Small intestine (tissue), 7 donors: ENCODE measurements at regions not wholly inside any gene's neighbourhood (a gene's known extent, or its start where the extent isn't known, plus 50 kb on each side); places are given as distances from the start of the nearest gene placed in this dataset.

ENCODE experiments used
- DNase-seq, 2 donors: peaks; one replicate each; pipeline versions ENCODE4 v3.0.0 to v3.0.0-alpha.2; 2013
- FAIRE-seq: peaks from 2 replicates; lab custom pipeline; 2012; peaks lifted over from hg19 to GRCh38; lab: Jason Lieb, UNC
- H3K27ac ChIP-seq, 3 donors: one replicate each; pipeline ENCODE4 v1.5.1; 2013; ENCODE audit warnings: low read length in 2 of 3, mild to moderate bottlenecking in 2 of 3, control low read depth in 1 of 3, inconsistent platforms in 1 of 3, low read depth in 1 of 3, moderate library complexity in 1 of 3
- H3K27me3 ChIP-seq, 3 donors: one replicate each; pipeline ENCODE4 v1.6.1; 2013; ENCODE audit warnings: low read length in 3 of 3, inconsistent platforms in 1 of 3; ENCODE audit not compliant: control insufficient read depth in 3 of 3, insufficient read depth in 3 of 3
- H3K36me3 ChIP-seq, 3 donors: one replicate each; pipeline ENCODE4 v1.6.1; 2013; ENCODE audit warnings: low read length in 3 of 3, inconsistent platforms in 1 of 3, low read depth in 1 of 3, mild to moderate bottlenecking in 1 of 3, moderate library complexity in 1 of 3; ENCODE audit not compliant: control insufficient read depth in 3 of 3, insufficient read depth in 2 of 3
- H3K4me1 ChIP-seq, 3 donors: one replicate each; pipeline ENCODE4 v1.6.1; 2013; ENCODE audit warnings: low read length in 2 of 3, inconsistent platforms in 1 of 3, low read depth in 1 of 3, mild to moderate bottlenecking in 1 of 3, moderate library complexity in 1 of 3; ENCODE audit not compliant: control insufficient read depth in 3 of 3, insufficient read depth in 2 of 3
- H3K4me3 ChIP-seq, 3 donors: one replicate each; pipeline ENCODE4 v1.5.1; 2013; ENCODE audit warnings: low read length in 3 of 3, control low read depth in 1 of 3, inconsistent platforms in 1 of 3, low read depth in 1 of 3, mild to moderate bottlenecking in 1 of 3, moderate library complexity in 1 of 3
- H3K9me3 ChIP-seq, 2 donors: one replicate each; pipeline ENCODE4 v1.6.1; 2013; ENCODE audit warnings: low read depth in 1 of 2, low read length in 1 of 2; ENCODE audit not compliant: control insufficient read depth in 2 of 2, insufficient read depth in 1 of 2
- WGBS, 3 donors: extraction: QIAGEN DNeasy Blood & Tissue Kit; methylation state at CpG; one replicate each; pipeline ENCODE4 v1.1.7; 2013; 5-methylcytosine and 5-hydroxymethylcytosine counted together
- donor health status: healthy with polysubstance abuse.
- donor health status: control.
- donor health status: control.
- donor health status: Bipolar disorder and iron deficiency.
- donor health status: healthy.

GRCh38 chr10:131017566-131018285, 293.8 kb downstream of the TCERG1L start:
- Histone ChIP-seq H3K27me3 (no peaks in the 10 kb centered on the region), H3K36me3 (no peaks in the 10 kb centered on the region), H3K4me1 (no peaks in the 10 kb centered on the region), H3K4me3 (no peak overlapping the region), H3K9me3 (no peaks in the 10 kb centered on the region), H3K27ac (no peak overlapping the region)
- 82 to 87% (median 85%) methylated on average over 9 of the region's 9 CpGs for WGBS, 3 donors
- no peak for FAIRE-seq
- DNase-seq = no peak

DNA sequence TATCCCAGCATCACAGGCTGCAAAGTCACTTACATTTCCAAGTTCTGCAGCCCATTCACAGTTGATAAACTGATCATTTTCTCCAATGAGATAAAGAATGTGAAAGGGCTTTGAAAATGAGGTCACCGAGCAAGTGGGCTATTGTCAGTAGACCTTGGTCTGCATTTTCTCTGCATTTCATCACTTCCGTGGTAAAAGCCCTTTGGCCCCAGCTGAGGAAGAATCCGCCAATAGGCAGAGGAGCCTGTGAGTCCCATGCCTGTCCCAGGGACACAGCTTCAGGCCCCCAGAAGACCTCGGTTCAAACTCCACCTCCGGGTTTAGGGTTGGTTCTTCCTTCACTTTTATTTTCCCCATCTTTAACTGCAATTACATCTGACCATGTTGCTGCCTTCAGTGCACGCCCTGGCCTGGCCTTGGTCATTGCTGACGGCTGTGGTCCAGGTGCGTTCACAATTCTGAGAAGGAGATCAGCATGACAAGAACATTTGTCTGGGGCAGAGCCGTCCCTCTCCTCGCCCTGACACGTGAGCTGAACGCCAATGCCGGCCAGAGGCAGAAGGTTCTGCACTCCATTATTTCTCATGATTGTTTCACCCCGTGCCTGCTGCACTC, 292.5 kb downstream of the TCERG1L start:
- no peak overlapping the region for H3K4me3 ChIP-seq
- DNase-seq (no peak), FAIRE-seq (no peak)
- no peaks in the 10 kb centered on the region for H3K27me3 ChIP-seq
- WGBS, 3 donors = 57 to 61% (median 60%) methylated on average over 14 of the region's 14 CpGs
- H3K4me1 ChIP-seq = no peaks in the 10 kb centered on the region
- no peaks in the 10 kb centered on the region for H3K36me3 ChIP-seq
- no peak overlapping the region for H3K27ac ChIP-seq
- H3K9me3 ChIP-seq = no peaks in the 10 kb centered on the region

- Histone ChIP-seq H3K27ac (no peak overlapping the region), H3K36me3 (no peaks in the 10 kb centered on the region), H3K27me3 (no peaks in the 10 kb centered on the region), H3K4me1 (no peaks in the 10 kb centered on the region), H3K4me3 (no peak overlapping the region), H3K9me3 (no peaks in the 10 kb centered on the region)
- DNase-seq = no peak
- 75 to 85% (median 81%) methylated on average over 11 of the region's 11 CpGs for WGBS, 3 donors
- no peak for FAIRE-seq
Measured at GRCh38 chr10:131019696-131020095, 291.8 kb downstream of the TCERG1L start.

DNA sequence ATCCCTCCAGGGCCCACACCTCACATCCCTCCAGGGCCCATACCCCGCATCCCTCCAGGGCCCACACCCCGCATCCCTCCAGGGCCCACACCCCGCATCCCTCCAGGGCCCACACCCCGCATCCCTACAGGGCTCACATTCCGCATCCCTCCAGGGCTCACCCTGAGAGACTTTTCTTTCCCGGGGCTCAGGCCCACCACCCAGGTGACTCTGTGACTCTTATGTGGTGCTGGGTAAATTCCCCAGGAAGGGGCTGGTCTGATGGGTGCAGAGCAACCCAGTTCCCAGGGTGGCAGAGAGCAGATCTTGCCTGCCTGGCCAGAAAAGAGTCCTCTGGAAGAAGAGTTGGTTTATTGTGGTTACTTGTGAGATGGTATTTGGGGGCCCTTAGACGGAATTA, 290.7 kb downstream of the TCERG1L start:
- WGBS, 3 donors = 90 to 92% (median 92%) methylated on average over 5 to 7 of the region's 7 CpGs
- H3K27me3 ChIP-seq = no peaks in the 10 kb centered on the region

GRCh38 chr10:131021246-131021895, 290.1 kb downstream of the TCERG1L start:
- no peak overlapping the region for H3K4me3 ChIP-seq
- no peaks in the 10 kb centered on the region for H3K36me3 ChIP-seq
- no peaks in the 10 kb centered on the region for H3K27me3 ChIP-seq
- H3K27ac ChIP-seq = no peak overlapping the region
- H3K4me1 ChIP-seq = no peaks in the 10 kb centered on the region
- H3K9me3 ChIP-seq = no peaks in the 10 kb centered on the region
- no peak for FAIRE-seq
- no peak for DNase-seq
- WGBS, 3 donors = 85 to 86% (median 86%) methylated on average over 16 of the region's 16 CpGs

More for the DNA sequence above, 290.7 kb downstream of the TCERG1L start:
- no peaks in the 10 kb centered on the region for H3K36me3 ChIP-seq
- H3K4me3 ChIP-seq = no peak overlapping the region
- FAIRE-seq (no peak), DNase-seq (no peak)
- H3K27ac ChIP-seq = no peak overlapping the region
- no peaks in the 10 kb centered on the region for H3K4me1 ChIP-seq
- no peaks in the 10 kb centered on the region for H3K9me3 ChIP-seq

DNA sequence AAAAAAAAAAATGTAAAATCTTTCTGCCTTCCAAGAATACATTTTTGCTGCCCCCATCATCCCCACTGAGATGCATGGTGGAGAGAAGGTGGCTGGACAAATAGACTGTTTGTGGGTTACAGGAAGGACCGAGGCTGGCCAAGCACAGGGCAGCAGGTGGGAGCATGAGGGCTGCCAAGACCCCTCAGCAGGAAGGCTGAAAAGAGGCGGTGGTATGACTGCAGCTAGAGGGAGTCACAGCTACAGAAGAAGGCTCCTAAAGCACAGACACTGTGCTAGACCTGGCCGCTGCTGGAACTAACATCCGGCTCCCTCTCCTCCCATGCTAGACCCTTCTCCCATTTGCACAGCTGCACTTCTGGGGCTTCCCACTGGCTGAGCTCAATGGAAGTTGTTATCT, 289.6 kb downstream of the TCERG1L start:
- no peak for FAIRE-seq
- WGBS, 3 donors = 64 to 79% (median 70%) methylated on average over 4 of the region's 4 CpGs
- no peaks in the 10 kb centered on the region for H3K27me3 ChIP-seq
- H3K27ac ChIP-seq = no peak overlapping the region
- H3K9me3 ChIP-seq = no peaks in the 10 kb centered on the region
- no peaks in the 10 kb centered on the region for H3K36me3 ChIP-seq
- no peak overlapping the region for H3K4me3 ChIP-seq
- no peak for DNase-seq
- no peaks in the 10 kb centered on the region for H3K4me1 ChIP-seq

DNA sequence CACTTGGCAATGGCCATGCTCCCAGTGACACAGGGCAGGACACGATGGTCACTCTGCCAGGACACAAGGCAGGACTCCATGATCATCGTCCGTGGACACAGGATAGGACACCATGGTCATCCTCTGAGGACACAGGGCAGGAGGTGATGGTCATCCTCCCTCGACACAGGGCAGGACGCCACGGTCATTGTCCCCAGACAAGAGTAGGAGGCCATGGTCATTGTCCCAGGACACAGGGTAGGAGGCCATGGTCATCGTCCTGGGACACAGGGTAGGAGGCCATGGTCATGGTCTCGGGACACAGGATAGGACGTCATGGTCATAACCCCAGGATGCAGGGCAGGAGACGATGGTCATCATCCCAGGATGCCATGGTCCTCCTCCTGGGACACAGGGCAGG, 289.2 kb downstream of the TCERG1L start:
- Histone ChIP-seq H3K9me3 (no peaks in the 10 kb centered on the region), H3K4me1 (no peaks in the 10 kb centered on the region), H3K4me3 (no peak overlapping the region), H3K27me3 (no peaks in the 10 kb centered on the region), H3K27ac (no peak overlapping the region), H3K36me3 (no peaks in the 10 kb centered on the region)
- FAIRE-seq = no peak
- 82 to 88% (median 86%) methylated on average over 10 of the region's 10 CpGs for whole genome bisulfite sequencing, 3 donors
- no peak for DNase-seq

GRCh38 chr10:131022981-131023380, 288.5 kb downstream of the TCERG1L start:
- no peaks in the 10 kb centered on the region for H3K9me3 ChIP-seq
- H3K27ac ChIP-seq = no peak overlapping the region
- 34 to 41% (median 38%) methylated on average over 5 of the region's 5 CpGs for WGBS, 3 donors
- H3K36me3 ChIP-seq = no peaks in the 10 kb centered on the region
- no peak for FAIRE-seq
- H3K4me1 ChIP-seq = no peaks in the 10 kb centered on the region
- no peak overlapping the region for H3K4me3 ChIP-seq
- H3K27me3 ChIP-seq = no peaks in the 10 kb centered on the region
- no peak for DNase-seq
